WERI-Rb-1 (cell line): ENCODE measurements at regions not wholly inside any gene's neighbourhood (a gene's known extent, or its start where the extent isn't known, plus 50 kb on each side); places are given as distances from the start of the nearest gene placed in this dataset.

Experiments used
- DNase-seq: peaks from one replicate; pipeline ENCODE4 v3.0.0-alpha.2; 2020
- H3K27ac ChIP-seq: fragments of 250-450 bp; sonication (Bioruptor Pico); 2 replicates; pipeline ENCODE4 v1.5.1; 2020; ENCODE audit warnings: mild to moderate bottlenecking, moderate library complexity
- H3K27me3 ChIP-seq: fragments of 250-450 bp; sonication (Bioruptor Pico); 2 replicates; pipeline ENCODE4 v1.5.1; 2021; ENCODE audit warnings: mild to moderate bottlenecking, low read depth, moderate library complexity; ENCODE audit not compliant: insufficient read depth, severe bottlenecking
- H3K36me3 ChIP-seq: fragments of 250-450 bp; sonication (Bioruptor Pico); 2 replicates; pipeline ENCODE4 v1.5.1; 2020; ENCODE audit warnings: mild to moderate bottlenecking, moderate library complexity
- H3K4me3 ChIP-seq: 2 replicates; pipeline ENCODE4 v1.5.1; 2011; ENCODE audit warnings: low read depth, mild to moderate bottlenecking, control low read depth, low read length
- H3K9me3 ChIP-seq: fragments of 250-450 bp; sonication (Bioruptor Pico); 2 replicates; pipeline ENCODE4 v1.5.1; 2021; ENCODE audit warnings: mild to moderate bottlenecking, moderate library complexity; ENCODE audit not compliant: severe bottlenecking
- CTCF ChIP-seq: IDR thresholded peaks from 2 replicates; pipeline ENCODE4 v1.5.1; 2011; ENCODE audit warnings: low read depth, mild to moderate bottlenecking, control low read depth, inconsistent platforms, low read length

GRCh38 chr20:52614051-52614863 lies 357.9 kb upstream of the TSHZ2 start:
- no peak for TF ChIP-seq CTCF
- DNase-seq, result no peak
- Histone ChIP-seq H3K4me3 (no peak overlapping the region), H3K27me3 (peaks cover 66% of the 10 kb centered on the region), H3K9me3 (no peaks in the 10 kb centered on the region), H3K27ac (no peak overlapping the region), H3K36me3 (no peaks in the 10 kb centered on the region)

GRCh38 chr20:52612046-52612632 lies 360.0 kb upstream of the TSHZ2 start:
- TF ChIP-seq CTCF, result no peak
- Histone ChIP-seq H3K4me3 (no peak overlapping the region), H3K27me3 (peaks cover 61% of the 10 kb centered on the region), H3K36me3 (no peaks in the 10 kb centered on the region), H3K9me3 (no peaks in the 10 kb centered on the region), H3K27ac (no peak overlapping the region)
- no peak for DNase-seq

GRCh38 chr20:52610749-52611148 lies 361.4 kb upstream of the TSHZ2 start:
- no peak for TF ChIP-seq CTCF
- H3K4me3 ChIP-seq, result no peak overlapping the region
- no peak overlapping the region for H3K27ac ChIP-seq
- peaks cover 54% of the 10 kb centered on the region for H3K27me3 ChIP-seq
- no peaks in the 10 kb centered on the region for H3K9me3 ChIP-seq
- H3K36me3 ChIP-seq, result no peaks in the 10 kb centered on the region
- DNase-seq, result no peak

- H3K36me3 ChIP-seq, result no peaks in the 10 kb centered on the region
- DNase-seq, result no peak
- H3K27me3 ChIP-seq, result peaks cover 54% of the 10 kb centered on the region
- no peaks in the 10 kb centered on the region for H3K9me3 ChIP-seq
- no peak overlapping the region for H3K27ac ChIP-seq
- TF ChIP-seq CTCF, result no peak
- no peak overlapping the region for H3K4me3 ChIP-seq
Measured at GRCh38 chr20:52601295-52601971, 370.7 kb upstream of the TSHZ2 start.

GRCh38 chr20:52596256-52596655 lies 375.9 kb upstream of the TSHZ2 start:
- no peak overlapping the region for H3K4me3 ChIP-seq
- DNase-seq, result no peak
- H3K36me3 ChIP-seq, result no peaks in the 10 kb centered on the region
- H3K27ac ChIP-seq, result no peak overlapping the region
- H3K27me3 ChIP-seq, result peaks cover 57% of the 10 kb centered on the region
- no peaks in the 10 kb centered on the region for H3K9me3 ChIP-seq
- TF ChIP-seq CTCF, result no peak
